T-helper 2 cell (primary cell): ENCODE measurements at regions not wholly inside any gene's neighbourhood (a gene's known extent, or its start where the extent isn't known, plus 50 kb on each side); places are given as distances from the start of the nearest gene placed in this dataset.

Experiments used
- DNase-seq, 5 experiments: peaks; one replicate each; pipeline versions ENCODE4 v3.0.0 to v3.0.0-alpha.2; 2012 to 2022

DNA sequence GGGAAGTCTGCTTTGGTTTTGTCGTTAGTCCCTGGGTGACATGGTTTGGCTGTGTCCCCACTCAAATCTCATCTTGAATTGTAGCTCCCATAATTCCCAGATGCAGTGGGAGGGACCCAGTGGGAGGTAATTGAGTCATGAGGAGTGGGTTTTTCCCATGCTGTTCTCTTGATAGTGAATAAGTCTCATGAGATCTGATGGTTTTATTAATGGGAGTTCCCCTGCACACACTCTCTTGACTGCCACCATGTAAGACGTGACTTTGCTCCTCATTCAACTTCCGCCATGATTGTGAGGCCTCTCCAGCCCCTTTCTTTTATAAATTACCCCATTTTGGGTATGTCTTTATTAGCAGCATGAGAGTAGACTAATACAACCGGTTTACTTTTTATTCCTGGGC, 405.8 kb upstream of the ID2 start:
- DNase-seq: no peak

DNA sequence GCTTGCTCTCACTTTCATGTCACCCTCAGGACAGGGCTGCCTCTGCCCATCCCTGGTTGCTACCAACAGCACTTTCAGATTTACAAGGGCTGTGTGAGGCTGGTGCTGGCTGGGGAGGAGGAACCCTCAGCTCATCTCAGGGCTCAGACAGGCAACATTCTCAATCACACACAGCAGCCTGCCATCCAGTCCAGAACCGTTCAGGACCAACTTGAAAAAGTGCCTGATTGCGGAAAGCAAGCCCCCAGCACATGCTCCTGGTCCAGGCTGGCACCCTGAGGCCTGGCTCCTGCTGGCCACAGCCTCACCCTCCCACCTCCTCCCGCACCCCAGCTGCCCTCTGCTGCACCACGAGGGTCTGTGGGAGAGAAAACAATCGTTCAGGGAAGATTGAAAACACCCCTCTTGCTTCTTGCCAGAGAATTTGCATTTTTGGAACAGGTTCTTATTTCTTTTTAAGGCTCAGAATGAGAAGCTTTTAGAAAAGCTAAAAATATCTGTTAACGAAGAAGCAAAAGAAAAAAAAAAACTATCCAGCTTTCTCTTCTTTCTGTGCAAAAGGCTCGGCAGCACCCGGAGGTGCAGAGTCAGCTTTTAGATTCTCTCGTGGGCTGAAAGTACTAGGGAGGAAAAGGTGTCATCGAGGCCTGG, 403.8 kb upstream of the ID2 start:
- peak in 1 of 5 experiments; percentile 74 for DNase-seq

DNA sequence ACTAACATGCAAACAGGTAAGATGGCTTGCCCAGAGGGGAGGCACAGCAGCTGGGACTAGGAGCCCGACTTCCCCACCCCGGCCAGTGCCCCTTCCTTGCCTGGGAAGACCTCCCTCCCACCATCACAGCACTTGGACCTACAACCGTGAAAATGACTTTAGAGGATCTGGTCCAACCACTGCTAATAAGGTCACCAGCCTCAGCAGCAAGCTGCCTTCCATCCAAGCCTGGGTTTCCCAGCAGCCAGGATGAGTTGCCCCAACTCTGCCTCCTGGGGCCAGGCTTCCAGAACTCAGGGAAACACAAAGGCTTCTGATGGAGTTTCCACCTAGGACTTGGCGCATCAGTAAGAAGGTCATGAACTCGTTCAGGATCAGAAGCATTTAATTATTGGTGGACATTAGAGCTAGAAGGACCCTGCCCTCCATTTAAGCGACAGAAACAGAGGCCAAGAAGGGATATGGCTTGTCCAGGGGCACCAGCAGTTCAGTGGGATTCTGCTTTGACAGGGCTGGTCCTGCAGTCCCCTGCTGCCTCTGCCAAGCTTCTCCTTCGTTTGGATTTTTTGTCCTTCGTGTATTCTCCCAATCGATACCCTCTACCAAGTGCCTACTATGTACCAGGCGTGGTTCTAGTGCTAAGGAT, 403.0 kb upstream of the ID2 start:
- no peak for DNase-seq

DNA sequence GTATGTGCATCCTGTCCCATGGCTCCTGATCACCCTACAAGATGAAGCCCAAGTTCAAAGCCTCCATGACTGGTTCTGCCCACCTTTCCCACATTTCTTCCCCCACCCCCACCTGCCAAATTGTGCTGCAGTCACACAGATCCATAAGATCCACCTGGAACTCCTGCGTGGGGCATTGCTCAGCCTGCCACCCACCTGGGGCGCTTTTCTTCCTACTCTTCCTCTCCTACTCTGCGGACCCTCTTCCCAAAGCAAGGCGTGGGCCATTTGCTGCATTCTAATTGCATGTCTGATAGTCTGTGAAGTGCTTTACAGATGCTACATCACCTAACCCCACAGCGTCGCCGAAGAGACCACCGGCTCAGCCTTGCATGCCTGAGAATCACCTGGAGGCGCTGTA, 402.4 kb upstream of the ID2 start:
- DNase-seq: no peak

DNA sequence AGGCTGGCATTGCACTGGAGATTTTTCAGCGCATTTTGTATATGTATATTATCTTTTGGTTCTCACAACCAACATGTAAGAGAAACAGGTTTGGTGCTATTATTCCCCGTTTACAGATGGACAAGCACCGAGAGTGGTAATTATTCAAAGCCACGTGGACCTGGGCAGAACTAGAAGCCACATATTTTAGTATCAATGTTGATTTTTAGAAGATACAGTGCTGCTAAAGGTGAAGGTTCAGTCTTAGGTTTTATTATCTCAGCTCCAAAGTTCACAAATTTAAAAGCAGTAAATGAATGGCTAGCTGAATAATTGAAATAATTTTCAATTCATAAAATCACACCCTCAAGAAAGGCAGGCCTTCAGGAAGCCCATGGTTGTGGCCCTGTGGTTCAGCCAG, 400.6 kb upstream of the ID2 start:
- DNase-seq: no peak

DNA sequence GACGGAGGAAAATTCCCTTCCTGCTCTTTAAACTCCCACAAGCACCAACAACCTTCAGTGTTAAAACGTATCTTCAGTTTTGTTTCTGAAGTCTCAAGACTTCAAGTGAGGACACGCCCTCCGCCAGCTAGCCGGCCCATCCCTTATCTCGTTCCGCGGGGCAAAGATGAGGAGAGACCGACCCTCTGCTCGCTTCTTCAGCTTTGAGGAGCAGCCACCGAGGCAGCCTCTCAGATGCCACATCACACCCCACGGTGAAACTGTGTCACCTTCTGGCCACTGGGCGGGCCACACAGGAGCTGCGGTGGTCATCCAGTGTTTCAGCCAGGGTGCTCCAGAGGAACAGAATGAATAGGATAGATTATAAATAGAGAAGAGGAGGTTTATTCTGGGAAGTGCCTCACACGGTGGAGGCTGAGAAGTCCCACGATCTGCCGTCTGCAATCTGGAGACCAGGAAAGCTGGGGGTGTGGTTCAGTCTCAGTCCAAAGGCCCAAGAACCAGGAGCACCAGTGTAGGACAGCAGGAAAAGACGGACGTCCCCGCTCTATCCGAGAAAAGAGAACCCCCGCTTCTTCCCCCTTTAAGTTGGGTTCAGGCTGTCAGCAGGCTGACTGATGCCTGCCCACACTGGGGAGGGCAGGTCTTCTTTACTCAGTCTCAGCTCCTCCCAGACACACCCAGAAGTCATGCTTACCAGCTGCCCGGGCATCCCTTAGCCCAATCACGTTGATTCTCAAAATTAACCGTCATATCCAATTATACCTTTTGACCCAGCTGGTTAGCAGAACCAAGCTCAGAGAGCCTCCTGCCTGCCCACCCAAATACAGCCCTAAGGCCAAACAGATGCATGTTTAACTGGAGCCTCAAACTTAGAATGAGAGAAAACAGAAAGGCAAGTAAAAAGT, 399.7 kb upstream of the ID2 start:
- DNase-seq: peak in 2 of 5 experiments; percentile 18 to 84

DNA sequence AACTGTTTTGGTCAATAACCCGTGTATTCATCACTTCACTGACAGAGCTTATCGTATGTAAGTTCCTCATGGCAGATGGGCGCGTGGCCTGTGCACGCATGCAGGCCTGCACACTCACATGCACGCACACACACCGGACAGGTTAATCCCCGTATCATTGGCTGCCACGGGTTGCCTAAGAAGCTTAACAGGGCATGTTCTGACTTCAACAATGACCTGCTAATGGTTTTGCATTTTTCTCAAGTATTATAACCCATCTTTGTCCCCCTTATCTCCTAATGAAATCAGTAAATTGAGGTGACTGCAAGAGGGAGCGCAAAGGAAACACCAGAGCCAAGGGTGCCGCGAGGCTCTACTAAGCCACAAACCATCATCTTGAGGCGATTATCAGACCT, 399.0 kb upstream of the ID2 start:
- DNase-seq: peak in 2 of 5 experiments; percentile 7 to 84

DNA sequence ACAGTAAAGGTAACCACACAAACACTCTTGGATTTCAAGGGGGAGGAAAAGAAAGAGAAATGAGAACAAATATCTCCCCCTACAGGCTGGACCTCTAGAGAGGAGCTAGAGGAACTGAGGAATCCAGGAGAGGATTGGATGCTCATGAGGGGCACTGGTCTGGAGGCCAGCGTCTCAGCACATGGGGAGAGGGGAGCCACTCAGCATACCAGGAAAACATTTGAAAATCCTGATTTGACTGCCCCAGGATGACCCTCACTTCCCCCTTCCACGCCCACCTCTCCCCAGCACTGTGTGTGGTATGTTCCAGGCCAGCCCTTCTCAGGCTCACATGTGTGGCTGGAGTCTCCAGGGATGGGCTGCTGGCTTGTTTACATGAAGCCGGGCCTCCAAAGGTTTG, 396.8 kb upstream of the ID2 start:
- DNase-seq: no peak

DNA sequence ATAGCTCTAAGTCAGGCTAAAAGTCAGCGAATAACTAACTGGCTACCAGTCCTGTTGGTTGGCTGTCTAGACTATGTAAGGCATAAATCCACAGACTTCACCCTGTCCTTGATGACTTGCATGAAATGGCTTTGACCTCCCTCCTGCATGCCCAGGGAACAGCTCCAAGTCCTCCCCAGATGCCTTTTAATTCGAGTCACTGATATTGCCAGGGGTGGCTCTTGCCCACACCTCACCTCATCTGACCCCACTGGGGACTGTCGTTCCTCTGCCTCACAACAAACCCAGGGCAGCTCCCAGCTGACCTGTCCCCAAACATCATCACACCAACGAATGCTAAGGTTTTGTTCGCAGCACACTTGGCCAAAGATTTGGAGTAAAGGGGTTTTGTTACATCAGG, 396.0 kb upstream of the ID2 start:
- no peak for DNase-seq

DNA sequence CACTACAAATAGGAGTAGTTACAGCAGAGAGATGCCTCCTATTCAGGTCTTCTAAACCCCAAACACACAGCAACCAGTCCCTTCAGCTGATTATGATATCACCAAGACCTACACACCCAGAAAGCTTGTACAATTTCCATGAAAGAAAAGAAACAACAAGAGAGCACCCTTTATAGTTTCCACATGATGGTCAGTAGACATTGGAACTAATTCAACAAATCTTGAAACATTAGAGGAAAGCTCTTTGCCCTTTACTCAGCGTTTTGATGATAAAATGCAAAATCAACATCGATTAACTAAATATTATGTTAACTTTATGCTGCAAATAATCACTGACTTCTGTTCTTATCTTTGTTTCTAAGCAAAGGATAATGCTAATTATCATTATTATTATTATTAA, 393.6 kb upstream of the ID2 start:
- no peak for DNase-seq

DNA sequence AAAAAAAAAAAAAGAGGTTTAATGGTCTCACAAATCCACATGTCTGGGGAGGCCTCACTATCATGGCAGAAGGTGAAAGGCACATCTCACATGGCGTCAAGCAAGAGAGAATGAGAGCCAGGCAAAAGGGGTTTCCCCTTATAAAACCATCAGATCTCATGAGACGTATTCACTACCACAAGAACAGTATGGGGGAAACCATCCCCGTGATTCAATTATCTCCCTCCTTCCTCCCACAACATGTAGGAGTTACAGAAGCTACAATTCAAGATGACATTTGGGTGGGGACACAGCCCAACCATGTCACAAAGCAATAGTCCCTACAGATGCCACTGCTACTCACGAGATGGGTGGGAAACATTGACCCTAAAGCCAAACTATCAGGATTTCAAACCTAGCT, 392.7 kb upstream of the ID2 start:
- no peak for DNase-seq

DNA sequence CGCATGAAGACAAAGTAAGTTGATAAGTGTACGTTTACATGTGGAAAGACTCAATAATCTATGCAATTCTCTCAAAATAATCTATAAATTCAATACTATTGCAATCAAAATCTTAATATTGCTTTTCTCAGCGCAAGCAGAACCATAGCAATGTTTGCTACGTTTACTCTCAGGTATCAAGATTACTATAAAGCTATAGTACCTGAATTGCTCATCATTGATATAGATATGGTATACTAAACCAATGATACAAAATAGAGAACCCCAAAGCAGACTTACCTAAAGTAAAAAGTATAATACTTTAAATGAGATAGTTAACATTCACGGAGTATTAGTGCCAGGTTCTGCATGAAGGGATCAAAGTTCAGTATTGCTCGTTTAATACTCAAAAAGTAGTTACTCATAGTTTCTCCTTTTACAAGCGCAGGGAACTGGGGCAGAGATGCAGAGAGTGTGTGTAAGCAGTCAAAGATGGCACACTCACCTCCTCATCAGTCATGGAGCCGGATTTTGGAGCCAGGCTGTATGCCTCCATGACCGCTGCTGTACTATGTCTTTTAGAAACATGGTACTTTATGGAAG, 391.0 kb upstream of the ID2 start:
- DNase-seq: no peak

DNA sequence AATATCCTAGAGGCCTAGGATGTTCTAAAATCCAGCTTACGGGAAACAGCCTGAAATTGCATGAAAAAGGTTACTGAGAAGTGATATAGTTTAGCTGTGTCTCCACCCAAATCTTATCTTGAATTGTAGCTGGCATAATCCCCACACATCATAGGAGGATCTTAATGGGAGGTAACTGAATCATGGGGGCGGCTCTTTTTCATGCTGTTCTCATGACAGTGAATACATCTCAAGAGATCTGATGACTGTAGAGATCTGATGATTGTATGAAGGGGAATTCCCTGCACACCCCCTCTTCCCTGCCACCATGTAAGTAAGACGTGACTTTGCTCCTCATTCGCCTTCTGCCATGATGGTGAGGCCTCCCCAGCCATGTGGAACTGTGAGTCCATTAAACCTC, 385.6 kb upstream of the ID2 start:
- DNase-seq: no peak

DNA sequence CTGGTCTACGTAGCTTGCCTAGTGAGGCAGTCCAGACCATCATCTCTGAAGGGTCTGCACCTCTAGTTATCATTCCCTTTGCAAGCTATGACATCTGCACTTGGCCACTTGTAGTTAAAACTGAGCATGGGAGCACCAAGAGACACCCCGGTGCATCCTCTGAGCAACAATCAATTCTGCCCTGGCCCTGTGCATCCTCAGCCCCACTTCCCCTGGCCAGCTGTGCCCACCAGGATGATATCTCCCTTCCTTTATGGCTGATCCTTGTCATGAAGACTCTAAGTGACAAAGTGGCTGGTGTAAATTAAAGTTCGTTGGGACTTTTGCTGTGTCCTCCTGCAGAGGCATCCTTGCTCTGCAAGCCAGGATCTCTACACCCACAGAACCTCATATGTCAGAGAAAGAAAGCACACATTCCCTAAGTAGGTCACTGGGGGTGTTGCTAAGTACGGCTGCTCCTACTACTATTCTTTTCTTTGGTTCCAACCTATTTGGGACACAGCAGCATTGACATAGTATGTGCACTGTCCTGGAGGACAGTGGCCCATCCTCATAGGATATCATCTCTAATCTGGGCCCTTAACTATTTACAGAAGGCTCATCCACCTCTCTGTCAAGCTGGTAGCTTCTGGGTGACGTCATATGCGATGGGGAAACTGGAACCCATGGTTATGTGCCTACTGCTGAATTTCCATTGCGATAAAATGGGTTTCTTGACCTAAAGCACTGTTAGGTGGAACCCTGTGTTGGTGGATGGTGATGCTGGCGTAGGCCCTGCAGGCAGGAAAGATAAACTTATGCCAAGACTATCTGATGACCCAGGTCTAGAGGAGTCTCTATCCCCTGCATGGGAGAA, 384.3 kb upstream of the ID2 start:
- no peak for DNase-seq

DNA sequence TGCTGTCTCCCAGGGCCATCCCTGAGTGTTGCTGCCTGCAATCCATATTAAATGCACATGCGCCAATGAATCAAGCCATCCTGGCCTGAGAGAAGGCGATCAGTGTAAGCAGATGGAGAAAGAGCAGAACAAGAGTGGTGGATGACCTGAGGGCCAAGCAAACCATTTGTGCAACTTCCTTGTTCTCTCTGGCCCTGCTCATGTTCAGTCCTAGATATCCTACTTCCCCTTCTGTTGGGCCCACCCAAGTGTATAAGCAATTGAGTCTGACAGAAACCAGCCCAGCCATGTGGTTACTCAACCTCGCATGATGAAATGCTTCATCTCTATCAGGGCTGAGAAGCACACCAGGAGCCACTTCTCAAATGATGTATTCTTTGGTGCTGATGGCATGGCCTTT, 383.1 kb upstream of the ID2 start:
- no peak for DNase-seq

DNA sequence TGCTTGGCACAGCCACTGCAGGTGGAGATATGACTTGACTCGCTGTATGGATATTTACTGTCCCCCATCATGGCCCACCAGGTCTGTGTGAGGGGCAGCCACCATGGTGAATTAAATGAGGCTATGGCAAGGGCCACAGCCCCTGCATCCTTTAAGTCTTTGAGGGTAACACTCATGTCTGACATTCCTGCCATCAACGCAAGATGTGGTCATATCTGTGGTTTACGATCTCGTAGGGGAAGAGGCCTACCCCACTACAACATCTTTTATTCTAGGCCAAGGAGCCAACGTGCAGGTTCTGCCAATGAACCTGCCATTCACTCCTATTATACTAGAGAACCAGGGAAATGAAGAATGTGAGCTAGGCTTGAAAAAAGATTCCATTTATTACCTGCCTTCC, 381.6 kb upstream of the ID2 start:
- peak in 1 of 5 experiments; percentile 52 for DNase-seq

DNA sequence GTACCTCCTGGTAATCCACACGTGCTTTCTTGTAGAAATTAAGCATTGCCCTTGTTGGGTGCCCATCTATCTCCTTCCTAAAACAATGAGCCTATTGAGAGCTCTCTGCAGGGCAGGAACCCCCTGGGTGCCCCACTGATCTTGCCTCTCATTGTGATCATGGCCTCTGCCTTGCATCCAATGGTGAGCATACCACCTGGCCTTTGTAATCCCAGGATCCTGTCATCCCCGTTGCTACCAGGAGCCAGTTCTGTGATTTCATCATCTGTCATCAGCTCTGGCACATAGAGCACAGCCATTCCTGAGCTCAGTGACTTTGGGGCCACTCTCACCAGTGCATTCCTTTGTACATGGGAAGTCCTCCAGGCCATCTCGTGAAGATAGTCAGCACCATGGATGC, 381.0 kb upstream of the ID2 start:
- no peak for DNase-seq

DNA sequence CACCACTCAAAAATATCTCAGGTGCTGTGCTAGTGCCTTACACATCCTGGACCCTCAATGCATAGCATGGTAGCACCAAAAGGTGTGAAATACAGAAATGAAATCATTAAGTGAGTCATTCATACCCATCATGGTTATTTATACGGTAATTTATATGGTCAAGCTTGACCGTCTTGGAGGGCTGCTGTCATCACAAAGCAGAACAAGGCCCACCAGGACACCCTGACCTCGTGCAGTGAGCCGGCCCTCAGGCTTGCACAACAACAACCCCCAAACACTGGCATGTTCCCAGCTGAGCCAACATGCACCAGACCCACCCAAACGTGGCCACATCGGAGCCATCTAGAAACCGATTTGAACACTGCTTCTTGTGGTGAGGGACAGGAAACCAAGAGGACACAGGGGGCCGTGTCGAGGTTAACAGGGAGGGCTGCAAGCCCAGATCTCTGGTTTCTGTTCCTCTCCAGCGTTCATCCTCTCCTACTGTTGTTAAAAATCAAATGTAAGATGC, 378.5 kb upstream of the ID2 start:
- peak; percentile 35 to 97 (median 54) for DNase-seq

DNA sequence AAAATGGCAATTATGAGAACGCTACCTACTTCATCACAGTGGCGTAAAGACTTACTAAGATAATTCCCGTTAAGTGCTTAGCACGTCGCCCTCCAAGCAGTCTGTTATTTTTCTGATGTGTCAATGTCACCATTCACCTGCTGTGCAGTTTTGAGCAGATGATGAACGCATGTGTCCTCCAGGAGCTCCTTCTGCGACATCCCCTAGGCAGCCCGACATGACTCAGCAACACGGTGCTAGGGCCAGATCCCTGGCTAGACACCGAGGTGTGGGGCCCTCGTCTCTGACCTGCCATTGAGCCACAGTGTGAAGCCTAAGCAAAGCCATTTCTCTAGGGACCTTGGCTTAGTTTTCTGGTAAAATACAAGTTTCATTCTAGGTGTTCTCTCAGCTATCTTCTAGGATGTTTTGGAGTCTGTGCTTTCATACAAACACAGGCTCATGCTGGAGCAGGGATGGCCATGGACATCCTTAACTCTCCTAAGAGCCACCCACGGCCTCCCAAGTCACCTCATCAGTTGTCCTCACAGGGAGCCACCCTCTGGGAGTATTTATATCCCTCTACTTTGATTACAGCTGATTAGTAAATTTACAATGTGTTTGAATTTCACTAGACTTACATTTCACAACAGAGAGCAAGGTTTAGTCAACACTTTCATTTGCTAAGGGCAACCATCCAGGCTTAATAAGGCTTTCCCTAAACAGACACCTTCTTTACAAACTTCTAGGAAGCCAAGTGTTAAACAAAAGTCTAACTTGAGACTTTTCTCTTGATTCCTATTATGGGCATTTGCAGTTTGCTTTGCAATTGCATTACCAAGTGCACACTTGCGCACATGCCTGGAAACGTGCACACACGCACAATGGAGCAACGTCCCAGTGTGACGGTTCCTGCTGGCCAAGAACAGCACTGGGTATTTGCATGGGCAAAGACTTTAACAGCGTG, 376.8 kb upstream of the ID2 start:
- no peak for DNase-seq

DNA sequence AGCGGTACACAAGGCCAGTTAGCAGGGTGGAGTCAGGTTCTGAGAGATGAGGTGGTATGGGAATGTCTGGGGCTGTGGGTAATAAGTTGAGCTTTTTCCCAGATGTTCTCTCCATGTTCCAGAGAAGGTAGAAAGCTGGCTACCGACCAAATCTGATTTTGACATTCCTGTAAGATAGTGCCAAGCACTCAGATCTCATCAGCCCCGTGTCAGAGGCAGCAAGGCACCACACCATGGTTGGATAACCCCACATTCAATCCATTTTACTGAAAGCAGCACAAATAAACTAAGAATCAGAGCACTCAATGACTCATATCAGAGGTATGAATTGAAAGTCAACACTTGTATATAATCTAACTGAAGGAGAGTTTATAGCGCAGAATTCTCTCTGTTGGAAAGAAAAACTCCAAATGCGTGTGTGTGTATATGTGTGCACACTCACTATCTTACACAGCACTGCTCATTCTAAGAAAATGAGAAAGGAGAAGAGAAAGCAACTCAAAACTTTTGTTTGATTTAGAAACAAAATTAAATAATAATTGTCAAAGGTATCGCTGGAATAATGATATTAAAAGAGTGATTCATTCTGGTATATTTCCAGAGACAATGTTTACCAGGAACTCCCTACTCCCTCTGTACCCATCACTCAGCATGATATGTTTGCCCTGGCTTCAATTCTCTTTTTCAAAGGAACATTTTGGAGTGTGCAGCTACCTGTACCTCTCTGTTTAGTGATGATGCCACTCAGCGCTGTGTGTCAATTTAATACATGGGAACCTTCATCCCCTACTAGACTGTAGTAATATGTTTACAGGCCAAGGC, 375.1 kb upstream of the ID2 start:
- DNase-seq: peak in 1 of 5 experiments; percentile 77
